HEK293 (cell line): ENCODE measurements at regions not wholly inside any gene's neighbourhood (a gene's known extent, or its start where the extent isn't known, plus 50 kb on each side); places are given as distances from the start of the nearest gene placed in this dataset.

Experiments
- BCL6B ChIP-seq: fragments of 450-650 bp; formaldehyde crosslinking; IDR thresholded peaks from 2 replicates; pipeline ENCODE4 v1.5.1; 2017; ENCODE audit warnings: missing biosample characterization, missing genetic modification characterization
- HOXC10 ChIP-seq: sonication (generic); formaldehyde crosslinking; IDR thresholded peaks from 2 replicates; pipeline ENCODE4 v1.8.1; 2023; ENCODE audit warnings: mild to moderate bottlenecking, missing genetic modification reagents
- INSM2 ChIP-seq: fragments of 450-650 bp; formaldehyde crosslinking; IDR thresholded peaks from 2 replicates; pipeline ENCODE4 v1.5.1; 2016; ENCODE audit warnings: missing biosample characterization, missing genetic modification characterization
- PATZ1 ChIP-seq: fragments of 450-650 bp; formaldehyde crosslinking; IDR thresholded peaks from 2 replicates; pipeline ENCODE4 v1.5.1; 2016; ENCODE audit warnings: missing biosample characterization, missing genetic modification characterization
- SALL2 ChIP-seq: fragments of 450-650 bp; formaldehyde crosslinking; IDR thresholded peaks from 2 replicates; pipeline ENCODE4 v1.5.0; 2017; ENCODE audit warnings: missing biosample characterization, mild to moderate bottlenecking, missing genetic modification characterization, borderline replicate concordance
- SCRT2 ChIP-seq: fragments of 450-650 bp; formaldehyde crosslinking; IDR thresholded peaks from 2 replicates; pipeline ENCODE4 v1.5.1; 2016; ENCODE audit warnings: missing biosample characterization, missing genetic modification characterization
- TRIM28 ChIP-seq: IDR thresholded peaks from 2 replicates; pipeline ENCODE4 v1.6.1; 2011; ENCODE audit warnings: low read length, control low read depth, borderline replicate concordance
- YY1 ChIP-seq: fragments of 450-650 bp; formaldehyde crosslinking; IDR thresholded peaks from 2 replicates; pipeline ENCODE4 v1.5.1; 2018; ENCODE audit warnings: missing biosample characterization, missing genetic modification characterization
- ZBTB21 ChIP-seq: fragments of 450-650 bp; formaldehyde crosslinking; IDR thresholded peaks from 2 replicates; pipeline ENCODE4 v1.5.1; 2017; ENCODE audit warnings: missing biosample characterization, missing genetic modification characterization
- ZBTB49 ChIP-seq: fragments of 450-650 bp; formaldehyde crosslinking; IDR thresholded peaks from 2 replicates; pipeline ENCODE4 v1.5.1; 2016; ENCODE audit warnings: missing biosample characterization, missing genetic modification characterization, low read depth
- ZBTB6 ChIP-seq: fragments of 450-650 bp; formaldehyde crosslinking; IDR thresholded peaks from 2 replicates; pipeline ENCODE4 v1.5.1; 2017; ENCODE audit warnings: missing biosample characterization, missing genetic modification characterization
- ZNF148 ChIP-seq: fragments of 450-650 bp; formaldehyde crosslinking; IDR thresholded peaks from 2 replicates; pipeline ENCODE4 v1.5.0; 2017; ENCODE audit warnings: missing biosample characterization, missing genetic modification characterization, borderline replicate concordance
- ZNF175 ChIP-seq: fragments of 450-650 bp; formaldehyde crosslinking; IDR thresholded peaks from 2 replicates; pipeline ENCODE4 v1.5.1; 2016; ENCODE audit warnings: missing biosample characterization, missing genetic modification characterization
- ZNF211 ChIP-seq: fragments of 450-650 bp; formaldehyde crosslinking; IDR thresholded peaks from 2 replicates; pipeline ENCODE4 v1.5.1; 2016; ENCODE audit warnings: low read depth, missing biosample characterization, missing genetic modification characterization
- ZNF221 ChIP-seq: fragments of 450-650 bp; formaldehyde crosslinking; IDR thresholded peaks from 2 replicates; pipeline ENCODE4 v1.5.1; 2017; ENCODE audit warnings: missing biosample characterization, missing genetic modification characterization, borderline replicate concordance
- ZNF23 ChIP-seq: fragments of 450-650 bp; formaldehyde crosslinking; IDR thresholded peaks from 2 replicates; pipeline ENCODE4 v1.5.1; 2016; ENCODE audit warnings: missing biosample characterization, missing genetic modification characterization, borderline replicate concordance
- ZNF239 ChIP-seq: fragments of 450-650 bp; formaldehyde crosslinking; IDR thresholded peaks from 2 replicates; pipeline ENCODE4 v1.5.1; 2016; ENCODE audit warnings: missing biosample characterization, missing genetic modification characterization
- ZNF311 ChIP-seq: fragments of 450-650 bp; formaldehyde crosslinking; IDR thresholded peaks from 2 replicates; pipeline ENCODE4 v1.5.1; 2017; ENCODE audit warnings: missing biosample characterization, missing genetic modification characterization, borderline replicate concordance
- ZNF354C ChIP-seq: fragments of 450-650 bp; formaldehyde crosslinking; IDR thresholded peaks from 2 replicates; pipeline ENCODE4 v1.5.1; 2016; ENCODE audit warnings: missing biosample characterization, missing genetic modification characterization, low read depth, borderline replicate concordance
- ZNF548 ChIP-seq: fragments of 450-650 bp; formaldehyde crosslinking; IDR thresholded peaks from 2 replicates; pipeline ENCODE4 v1.5.1; 2016; ENCODE audit warnings: missing biosample characterization, missing genetic modification characterization
- ZNF558 ChIP-seq: fragments of 450-650 bp; formaldehyde crosslinking; IDR thresholded peaks from 2 replicates; pipeline ENCODE4 v1.5.1; 2016; ENCODE audit warnings: missing biosample characterization, missing genetic modification characterization
- ZNF600 ChIP-seq: fragments of 450-650 bp; formaldehyde crosslinking; IDR thresholded peaks from 2 replicates; pipeline ENCODE4 v1.5.1; 2016; ENCODE audit warnings: missing biosample characterization, missing genetic modification characterization
- ZNF670 ChIP-seq: fragments of 450-650 bp; formaldehyde crosslinking; IDR thresholded peaks from 2 replicates; pipeline ENCODE4 v1.5.1; 2016; ENCODE audit warnings: missing biosample characterization, missing genetic modification characterization, low read depth
- ZNF785 ChIP-seq: fragments of 450-650 bp; formaldehyde crosslinking; IDR thresholded peaks from 2 replicates; pipeline ENCODE4 v1.5.1; 2016; ENCODE audit warnings: missing biosample characterization, missing genetic modification characterization
- ZNF843 ChIP-seq: fragments of 450-650 bp; formaldehyde crosslinking; IDR thresholded peaks from 2 replicates; pipeline ENCODE4 v1.5.1; 2016; ENCODE audit warnings: missing biosample characterization, missing genetic modification characterization
- ZSCAN16 ChIP-seq: fragments of 450-650 bp; formaldehyde crosslinking; IDR thresholded peaks from 2 replicates; pipeline ENCODE4 v1.5.1; 2016; ENCODE audit warnings: missing biosample characterization, missing genetic modification characterization

GRCh38 chr12:54126696-54127537, 61.9 kb downstream of the SMUG1 start (continued):
- TF ChIP-seq ZNF148 (no peak), ZNF221 (tag by site-specific recombination) (no peak), ZNF670 (tag by site-specific recombination) (no peak), ZBTB49 (tag by site-specific recombination) (no peak), ZBTB21 (tag by site-specific recombination) (no peak), ZNF785 (tag by site-specific recombination) (no peak), ZNF311 (tag by site-specific recombination) (no peak), HOXC10 (CRISPR knock-in tag) (no peak), BCL6B (tag by site-specific recombination) (no peak), ZNF548 (tag by site-specific recombination) (no peak), ZSCAN16 (tag by site-specific recombination) (no peak), ZNF558 (tag by site-specific recombination) (no peak), SCRT2 (tag by site-specific recombination) (no peak), ZNF211 (no peak), ZNF175 (tag by site-specific recombination) (no peak), SALL2 (tag by site-specific recombination) (no peak), ZNF843 (tag by site-specific recombination) (no peak), ZNF239 (tag by site-specific recombination) (no peak), ZNF600 (tag by site-specific recombination) (peak; percentile 55), ZNF23 (no peak), ZNF354C (tag by site-specific recombination) (no peak), YY1 (tag by site-specific recombination) (no peak), TRIM28 (no peak), INSM2 (tag by site-specific recombination) (no peak), PATZ1 (tag by site-specific recombination) (0 out of 2 replicates have a peak, but pooled peaks have one; percentile 32), ZBTB6 (peak; percentile 62; the same call in 1 of the 2 replicates)
